ENCODE measurements at regions not wholly inside any gene's neighbourhood (a gene's known extent, or its start where the extent isn't known, plus 50 kb on each side); places are given as distances from the start of the nearest gene placed in this dataset.
"Not testable (repeated sequence)": the region's sequence is repeated elsewhere in the genome, so short reads cannot be mapped to it uniquely, and the experiment has no call there.

- DNase-seq = no peak
Observed at GRCh38 chr12:5165296-5165970, 121.8 kb downstream of the KCNA5 start.

- no peak for DNase-seq
Observed at GRCh38 chr12:5166976-5167375, 123.3 kb downstream of the KCNA5 start.

- no peak for DNase-seq
Observed at GRCh38 chr12:5168148-5168547, 124.5 kb downstream of the KCNA5 start.

GRCh38 chr12:5170844-5171243, 127.2 kb downstream of the KCNA5 start:
- no peak for DNase-seq

- no peak for DNase-seq
Observed at GRCh38 chr12:5171701-5172100, 128.0 kb downstream of the KCNA5 start.

- no peak for DNase-seq
Observed at GRCh38 chr12:5172886-5173285, 129.2 kb downstream of the KCNA5 start.

- no peak for DNase-seq
Observed at GRCh38 chr12:5173511-5174011, 129.9 kb downstream of the KCNA5 start.

- not testable (repeated sequence) for DNase-seq
Observed at GRCh38 chr12:5175415-5175814, 131.7 kb downstream of the KCNA5 start.

- no peak for DNase-seq
Observed at GRCh38 chr12:5176036-5176435, 132.4 kb downstream of the KCNA5 start.

GRCh38 chr12:5177096-5177495, 133.4 kb downstream of the KCNA5 start:
- DNase-seq = no peak

- DNase-seq = no peak
Observed at GRCh38 chr12:5177731-5178130, 134.1 kb downstream of the KCNA5 start.

GRCh38 chr12:5178571-5178970, 134.9 kb downstream of the KCNA5 start:
- no peak for DNase-seq

GRCh38 chr12:5180496-5180895, 136.8 kb downstream of the KCNA5 start:
- DNase-seq = no peak

GRCh38 chr12:5184186-5184585, 140.5 kb downstream of the KCNA5 start:
- DNase-seq = no peak

GRCh38 chr12:5185435-5186069, 141.9 kb downstream of the KCNA5 start:
- no peak for DNase-seq

GRCh38 chr12:5186715-5187114, 143.0 kb downstream of the KCNA5 start:
- DNase-seq = no peak

GRCh38 chr12:5187136-5187535, 143.5 kb downstream of the KCNA5 start:
- no peak for DNase-seq

GRCh38 chr12:5188472-5188871, 144.8 kb downstream of the KCNA5 start:
- no peak for DNase-seq

GRCh38 chr12:5189173-5189572, 145.5 kb downstream of the KCNA5 start:
- no peak for DNase-seq

GRCh38 chr12:5191803-5192538, 148.3 kb downstream of the KCNA5 start:
- no peak for DNase-seq

- DNase-seq = no peak
Observed at GRCh38 chr12:5192726-5193125, 149.0 kb downstream of the KCNA5 start.

GRCh38 chr12:5194306-5194705, 150.6 kb downstream of the KCNA5 start:
- DNase-seq = no peak

- DNase-seq = no peak
Observed at GRCh38 chr12:5195244-5195643, 151.6 kb downstream of the KCNA5 start.

GRCh38 chr12:5195691-5196090, 152.0 kb downstream of the KCNA5 start:
- no peak for DNase-seq
